Body of pancreas (tissue), 4 donors: ENCODE measurements at regions not wholly inside any gene's neighbourhood (a gene's known extent, or its start where the extent isn't known, plus 50 kb on each side); places are given as distances from the start of the nearest gene placed in this dataset.

Source experiments
- POLR2A ChIP-seq, 3 donors: fragments of 450-650 bp; IDR thresholded peaks; one replicate each; pipeline ENCODE4 v1.6.1; 2016; ENCODE audit warnings: antibody characterized with exemption in 3 of 3, mild to moderate bottlenecking in 2 of 3
- TF ChIP-seq, protein P1 (sequence below), 7 experiments: fragments of 450-650 bp in 4 of 7; fragments of 200-600 bp in 3 of 7; sonication (generic) in 3 of 7; IDR thresholded peaks; one replicate each; pipeline ENCODE4 v1.5.1; 2016 to 2019; ENCODE audit warnings: antibody characterized with exemption in 7 of 7

DNA sequence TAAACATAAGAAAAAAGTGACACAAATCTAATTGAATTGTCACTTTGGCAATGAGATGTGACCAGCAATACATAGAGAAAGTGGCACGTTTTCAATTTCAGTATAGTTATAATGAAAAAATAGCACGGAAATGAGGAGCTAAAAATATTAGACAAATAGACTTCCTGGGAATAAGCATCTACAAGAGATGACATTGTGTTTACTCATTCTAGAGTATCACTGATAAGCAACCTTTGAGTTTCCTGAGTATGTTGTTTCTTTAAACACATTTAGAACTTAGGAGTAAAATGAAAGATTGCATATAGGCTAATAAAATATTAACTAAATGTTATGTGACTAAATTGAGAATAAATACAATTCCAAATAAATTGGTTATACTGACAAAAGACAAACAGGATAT is 207.1 kb upstream of the SLITRK6 start:
- TF ChIP-seq, protein P1, sequence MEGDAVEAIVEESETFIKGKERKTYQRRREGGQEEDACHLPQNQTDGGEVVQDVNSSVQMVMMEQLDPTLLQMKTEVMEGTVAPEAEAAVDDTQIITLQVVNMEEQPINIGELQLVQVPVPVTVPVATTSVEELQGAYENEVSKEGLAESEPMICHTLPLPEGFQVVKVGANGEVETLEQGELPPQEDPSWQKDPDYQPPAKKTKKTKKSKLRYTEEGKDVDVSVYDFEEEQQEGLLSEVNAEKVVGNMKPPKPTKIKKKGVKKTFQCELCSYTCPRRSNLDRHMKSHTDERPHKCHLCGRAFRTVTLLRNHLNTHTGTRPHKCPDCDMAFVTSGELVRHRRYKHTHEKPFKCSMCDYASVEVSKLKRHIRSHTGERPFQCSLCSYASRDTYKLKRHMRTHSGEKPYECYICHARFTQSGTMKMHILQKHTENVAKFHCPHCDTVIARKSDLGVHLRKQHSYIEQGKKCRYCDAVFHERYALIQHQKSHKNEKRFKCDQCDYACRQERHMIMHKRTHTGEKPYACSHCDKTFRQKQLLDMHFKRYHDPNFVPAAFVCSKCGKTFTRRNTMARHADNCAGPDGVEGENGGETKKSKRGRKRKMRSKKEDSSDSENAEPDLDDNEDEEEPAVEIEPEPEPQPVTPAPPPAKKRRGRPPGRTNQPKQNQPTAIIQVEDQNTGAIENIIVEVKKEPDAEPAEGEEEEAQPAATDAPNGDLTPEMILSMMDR (IDR thresholded peaks at IDR 0.05): no peak
- TF ChIP-seq POLR2A (IDR thresholded peaks at IDR 0.05): no peak
